C4-2B (cell line): ENCODE measurements at regions not wholly inside any gene's neighbourhood (a gene's known extent, or its start where the extent isn't known, plus 50 kb on each side); places are given as distances from the start of the nearest gene placed in this dataset.

Source experiments
- ZFX ChIP-seq: fragments of 450-650 bp; IDR thresholded peaks from 2 replicates; pipeline ENCODE4 v1.6.1; 2017
- TF ChIP-seq, protein P1 (sequence below): fragments of 450-650 bp; conservative IDR thresholded peaks from 2 replicates; pipeline ENCODE4 v1.5.1; 2017; ENCODE audit warnings: mild to moderate bottlenecking

- TF ChIP-seq, protein P1, sequence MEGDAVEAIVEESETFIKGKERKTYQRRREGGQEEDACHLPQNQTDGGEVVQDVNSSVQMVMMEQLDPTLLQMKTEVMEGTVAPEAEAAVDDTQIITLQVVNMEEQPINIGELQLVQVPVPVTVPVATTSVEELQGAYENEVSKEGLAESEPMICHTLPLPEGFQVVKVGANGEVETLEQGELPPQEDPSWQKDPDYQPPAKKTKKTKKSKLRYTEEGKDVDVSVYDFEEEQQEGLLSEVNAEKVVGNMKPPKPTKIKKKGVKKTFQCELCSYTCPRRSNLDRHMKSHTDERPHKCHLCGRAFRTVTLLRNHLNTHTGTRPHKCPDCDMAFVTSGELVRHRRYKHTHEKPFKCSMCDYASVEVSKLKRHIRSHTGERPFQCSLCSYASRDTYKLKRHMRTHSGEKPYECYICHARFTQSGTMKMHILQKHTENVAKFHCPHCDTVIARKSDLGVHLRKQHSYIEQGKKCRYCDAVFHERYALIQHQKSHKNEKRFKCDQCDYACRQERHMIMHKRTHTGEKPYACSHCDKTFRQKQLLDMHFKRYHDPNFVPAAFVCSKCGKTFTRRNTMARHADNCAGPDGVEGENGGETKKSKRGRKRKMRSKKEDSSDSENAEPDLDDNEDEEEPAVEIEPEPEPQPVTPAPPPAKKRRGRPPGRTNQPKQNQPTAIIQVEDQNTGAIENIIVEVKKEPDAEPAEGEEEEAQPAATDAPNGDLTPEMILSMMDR, result no peak
- no peak for TF ChIP-seq ZFX
Measured at GRCh38 chr12:98280152-98280551, 235.2 kb upstream of the TMPO start.
